ENCODE measurements at regions not wholly inside any gene's neighbourhood (a gene's known extent, or its start where the extent isn't known, plus 50 kb on each side); places are given as distances from the start of the nearest gene placed in this dataset.

- TF ChIP-seq PTTG1 (tag; IDR thresholded peaks at IDR 0.05; ENCODE audit: low read depth), result no peak
- peak; percentile 97 for TF ChIP-seq TEAD4 (IDR thresholded peaks at IDR 0.05; ENCODE audit: low read length)
- no peak for TF ChIP-seq TEAD4 (CRISPR knock-in tag; IDR thresholded peaks at IDR 0.05; ENCODE audit: borderline replicate concordance)
Observed at GRCh38 chr10:61588770-61589211, 73.9 kb upstream of the CABCOCO1 start (continued).

- Histone ChIP-seq H3K9ac (ENCODE audit: insufficient read depth in 1 of 2, low read depth in 2 of 2, low read length in 2 of 2) (no peak overlapping the region), H2AFZ (ENCODE audit: low read depth, low read length) (no peak overlapping the region), H3K9me1 (ENCODE audit: control insufficient read depth, insufficient read depth, low read length) (no peaks in the 10 kb centered on the region), H3K27me3 (ENCODE audit: control insufficient read depth in 2 of 2, insufficient read depth in 2 of 2, low read length in 2 of 2) (no peaks in the 10 kb centered on the region), H3K79me2 (ENCODE audit: control insufficient read depth, insufficient read depth, low read length) (no peaks in the 10 kb centered on the region), H3K27ac (ENCODE audit: extremely low read depth, low read depth, low read length) (no peak overlapping the region), H3K4me1 (replicated peaks in 1 of 2; ENCODE audit: control insufficient read depth in 2 of 2, insufficient read depth in 2 of 2, low read length in 2 of 2) (peaks cover 0 to 12% of the 10 kb centered on the region in 2 experiments; a peak in 3 of 5 replicates), H3K9me3 (replicated peaks; ENCODE audit: control insufficient read depth, insufficient read depth, low read depth, low read length) (no peaks in the 10 kb centered on the region), H4K20me1 (replicated peaks; ENCODE audit: control insufficient read depth, insufficient read depth, low read length) (no peaks in the 10 kb centered on the region), H3K4me3 (no peak overlapping the region), H3K4me2 (ENCODE audit: insufficient read depth, low read length) (no peak overlapping the region), H3K36me3 (ENCODE audit: control insufficient read depth, insufficient read depth, low read length) (no peaks in the 10 kb centered on the region)
- TF ChIP-seq MECOM (CRISPR knock-in tag; IDR thresholded peaks at IDR 0.05), result peak; percentile 81; the same call in 1 of the 2 replicates
- 0 out of 2 replicates have a peak, but pooled peaks have one; percentile 6 for TF ChIP-seq HES1 (IDR thresholded peaks at IDR 0.05; ENCODE audit: low read depth)
- 0 out of 2 replicates have a peak, but pooled peaks have one; percentile 5 for TF ChIP-seq CBFA2T2 (conservative IDR thresholded peaks at IDR 0.05)
- TF ChIP-seq CTBP1 (IDR thresholded peaks at IDR 0.05; ENCODE audit: borderline replicate concordance), result peak; percentile 29; the same call in 1 of the 2 replicates
- TF ChIP-seq ZBTB40 (IDR thresholded peaks at IDR 0.05), result no peak
- TF ChIP-seq ZBTB40 (CRISPR knock-in tag; IDR thresholded peaks at IDR 0.05), result no peak
- POLR2A ChIA-PET, result interaction anchor here (0.7 to 1.0 kb wide), 3 partner anchors 17 to 1362 kb away, joined by 3 read pairs; no protein-coding TSS in a partner anchor
- WGBS (ENCODE audit: insufficient coverage, low coverage, missing lambda C conversion rate), result 6% methylated on average over 1 of the region's 1 CpG
- intact Hi-C loops (cut with micrococcal nuclease), result loop anchor here (5.0 kb wide), 2 partner anchors 145 to 245 kb away; no protein-coding TSS in a partner anchor
- FAIRE-seq, result no peak
- BruUV-seq (replicated peaks), result no TSS peak
- DNase-seq (ENCODE audit: extremely low read depth in 1 of 4, low spot score in 3 of 4), result peak in 1 of 4 experiments; percentile 30
- in situ Hi-C loops (cut with MboI), result no loop called here
- CTCF ChIA-PET (ENCODE audit: low intra/inter-chr PET ratio), result no interaction called here
- no peak for ATAC-seq
Observed at GRCh38 chr10:61586829-61587228, 75.9 kb upstream of the CABCOCO1 start.

Measured in K562 (cell line).